Ascending aorta (tissue), 2 donors: ENCODE measurements at regions not wholly inside any gene's neighbourhood (a gene's known extent, or its start where the extent isn't known, plus 50 kb on each side); places are given as distances from the start of the nearest gene placed in this dataset.

Experiments
- DNase-seq, 2 donors: peaks; one replicate each; pipeline ENCODE4 v3.0.0-alpha.2; 2019; ENCODE audit warnings: low spot score in 2 of 2
- H3K27ac ChIP-seq, 2 donors: fragments of 200-600 bp; sonication (generic); one replicate each; pipeline ENCODE4 v1.5.1; 2016 to 2017; ENCODE audit warnings: mild to moderate bottlenecking in 1 of 2
- H3K27me3 ChIP-seq: fragments of 200-600 bp; sonication (generic); one replicate; pipeline ENCODE4 v1.5.1; 2017
- H3K36me3 ChIP-seq, 2 donors: fragments of 200-600 bp; sonication (generic); one replicate each; pipeline ENCODE4 v1.5.1; 2016
- H3K4me1 ChIP-seq, 2 donors: fragments of 200-600 bp; sonication (generic); one replicate each; pipeline ENCODE4 v1.5.1; 2016 to 2017; ENCODE audit warnings: mild to moderate bottlenecking in 1 of 2
- H3K4me3 ChIP-seq, 2 donors: fragments of 200-600 bp; sonication (generic); one replicate each; pipeline ENCODE4 v1.5.1; 2016 to 2017; ENCODE audit warnings: mild to moderate bottlenecking in 1 of 2
- H3K9me3 ChIP-seq, 2 donors: fragments of 200-600 bp; sonication (generic); one replicate each; pipeline ENCODE4 v1.5.1; 2016
- CTCF ChIP-seq, 3 experiments: fragments of 200-600 bp in 2 of 3; fragments of 450-650 bp in 1 of 3; sonication (generic) in 2 of 3; IDR thresholded peaks; one replicate each; pipeline ENCODE4 v1.5.1; 2016 to 2019; ENCODE audit warnings: antibody characterized with exemption in 3 of 3, mild to moderate bottlenecking in 1 of 3, moderate library complexity in 1 of 3
- intact Hi-C: fragments of 100-400 bp; cut with DNase I; formaldehyde crosslinking; loops from one replicate; pipeline ENCODE4 v1.15.1; 2023

- DNase-seq = no peak
- H3K36me3 ChIP-seq = no peaks in the 10 kb centered on the region
- H3K27me3 ChIP-seq = no peaks in the 10 kb centered on the region
- no peaks in the 10 kb centered on the region for H3K4me1 ChIP-seq
- no peak overlapping the region for H3K4me3 ChIP-seq
- no peak overlapping the region for H3K27ac ChIP-seq
- no peak for TF ChIP-seq CTCF (IDR thresholded peaks at IDR 0.05)
- no peaks in the 10 kb centered on the region for H3K9me3 ChIP-seq
- intact Hi-C loops = no loop called here
These were observed 120.7 kb upstream of the OBI1 start for GRCh38 chr13:78779608-78780007.

- Histone ChIP-seq H3K27me3 (no peaks in the 10 kb centered on the region), H3K4me3 (no peak overlapping the region), H3K27ac (no peak overlapping the region), H3K4me1 (no peaks in the 10 kb centered on the region), H3K36me3 (no peaks in the 10 kb centered on the region), H3K9me3 (no peaks in the 10 kb centered on the region)
- intact Hi-C loops = no loop called here
- TF ChIP-seq CTCF (IDR thresholded peaks at IDR 0.05) = no peak
- DNase-seq = no peak
These were observed 119.0 kb upstream of the OBI1 start for GRCh38 chr13:78777976-78778375.

DNA sequence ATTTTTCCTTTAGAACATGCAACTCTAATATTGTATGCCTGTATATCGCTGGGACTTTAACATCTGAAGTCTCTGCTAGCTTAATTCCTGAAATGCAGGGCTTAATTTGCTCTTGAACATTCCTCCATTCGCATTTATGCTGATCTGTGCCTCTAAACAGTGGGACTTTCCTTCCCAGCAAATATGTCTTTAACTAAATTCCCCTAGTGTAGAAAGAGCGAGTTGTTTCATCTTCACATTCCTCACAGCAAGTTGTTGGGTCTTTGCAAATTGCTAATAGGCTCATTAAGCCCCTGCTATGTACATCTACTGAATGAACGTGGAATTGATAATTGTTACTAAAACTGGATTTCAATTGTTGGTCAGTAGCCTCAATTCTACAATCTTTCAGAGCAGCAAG lies 118.4 kb upstream of the OBI1 start:
- H3K4me3 ChIP-seq = no peak overlapping the region
- no peak for TF ChIP-seq CTCF (IDR thresholded peaks at IDR 0.05)
- no peak for DNase-seq
- H3K9me3 ChIP-seq = no peaks in the 10 kb centered on the region
- no peaks in the 10 kb centered on the region for H3K36me3 ChIP-seq
- H3K27ac ChIP-seq = no peak overlapping the region
- intact Hi-C loops = no loop called here
- no peaks in the 10 kb centered on the region for H3K4me1 ChIP-seq
- no peaks in the 10 kb centered on the region for H3K27me3 ChIP-seq

DNA sequence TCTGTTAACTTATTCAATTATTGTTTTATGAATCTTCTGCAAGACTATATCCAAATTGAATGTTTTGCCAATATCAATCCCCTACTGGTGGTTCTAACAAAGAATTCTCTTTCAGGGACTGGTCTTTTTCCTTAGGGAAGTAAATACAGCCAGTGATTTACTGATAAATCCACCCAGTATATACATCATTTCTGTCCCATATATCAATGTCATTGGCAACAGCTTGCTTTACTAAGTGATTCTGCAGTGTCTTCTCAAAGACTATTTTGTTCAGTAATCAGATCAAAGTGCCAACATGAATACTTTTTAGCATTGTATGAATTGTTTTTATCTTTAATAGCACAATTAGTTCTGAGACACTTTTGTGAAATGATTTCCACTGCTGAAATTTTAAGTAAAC lies 114.0 kb upstream of the OBI1 start:
- intact Hi-C loops = no loop called here
- H3K36me3 ChIP-seq = no peaks in the 10 kb centered on the region
- no peaks in the 10 kb centered on the region for H3K9me3 ChIP-seq
- H3K4me3 ChIP-seq = no peak overlapping the region
- H3K27ac ChIP-seq = no peak overlapping the region
- no peak for DNase-seq
- no peak for TF ChIP-seq CTCF (IDR thresholded peaks at IDR 0.05)
- H3K27me3 ChIP-seq = no peaks in the 10 kb centered on the region
- H3K4me1 ChIP-seq = no peaks in the 10 kb centered on the region

DNA sequence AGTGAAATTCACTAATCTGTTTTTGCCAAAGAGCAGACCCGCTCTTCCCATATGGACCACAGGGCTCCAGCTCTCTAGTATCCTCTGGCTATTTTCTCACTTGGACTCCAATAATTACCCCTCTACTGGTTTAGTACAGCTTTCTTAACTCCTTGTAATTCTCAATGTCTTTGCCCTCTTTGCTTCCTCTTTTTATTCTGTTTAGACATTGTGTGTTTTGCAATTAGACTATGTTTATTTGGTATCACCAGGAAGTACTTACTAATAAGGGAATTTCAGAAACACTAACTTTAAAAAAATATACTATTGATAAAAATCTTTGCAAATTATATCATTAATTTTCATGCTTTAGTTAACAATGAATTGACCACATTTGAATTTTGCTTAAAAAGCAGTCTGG lies 111.6 kb upstream of the OBI1 start:
- no peak for DNase-seq
- no peak overlapping the region for H3K27ac ChIP-seq
- no peak overlapping the region for H3K4me3 ChIP-seq
- H3K27me3 ChIP-seq = no peaks in the 10 kb centered on the region
- TF ChIP-seq CTCF (IDR thresholded peaks at IDR 0.05) = no peak
- intact Hi-C loops = no loop called here
- no peaks in the 10 kb centered on the region for H3K36me3 ChIP-seq
- H3K9me3 ChIP-seq = no peaks in the 10 kb centered on the region
- no peaks in the 10 kb centered on the region for H3K4me1 ChIP-seq

GRCh38 chr13:78768950-78769349 lies 110.0 kb upstream of the OBI1 start:
- Histone ChIP-seq H3K4me3 (no peak overlapping the region), H3K36me3 (no peaks in the 10 kb centered on the region), H3K4me1 (no peaks in the 10 kb centered on the region), H3K27me3 (no peaks in the 10 kb centered on the region), H3K27ac (no peak overlapping the region), H3K9me3 (no peaks in the 10 kb centered on the region)
- DNase-seq = no peak
- intact Hi-C loops = no loop called here
- TF ChIP-seq CTCF (IDR thresholded peaks at IDR 0.05) = no peak
